Posterior vena cava (tissue), 2 donors: ENCODE measurements at regions not wholly inside any gene's neighbourhood (a gene's known extent, or its start where the extent isn't known, plus 50 kb on each side); places are given as distances from the start of the nearest gene placed in this dataset.

ENCODE experiments used
- DNase-seq: peaks from one replicate; pipeline ENCODE4 v3.0.0-alpha.2; 2020; ENCODE audit warnings: low spot score
- intact Hi-C, 2 donors: fragments of 100-400 bp; cut with DNase I; formaldehyde crosslinking; loops; one replicate each; pipeline versions ENCODE4 v1.14.1 to v1.14.2; 2022 to 2023
- donor health status: DM: yes; HTN: yes; CAD: no.
- donor health status: DM: yes; HTN: yes; CAD: no.

GRCh38 chr14:39884091-39884490 lies 451.9 kb upstream of the FBXO33 start:
- DNase-seq = no peak
- intact Hi-C loops = no loop called here

- intact Hi-C loops = no loop called here
- DNase-seq = no peak
Observed at GRCh38 chr14:39880965-39881364, 448.7 kb upstream of the FBXO33 start.

- no peak for DNase-seq
- intact Hi-C loops = no loop called here
Observed at GRCh38 chr14:39880106-39880695, 448.0 kb upstream of the FBXO33 start.

GRCh38 chr14:39877577-39878190 lies 445.5 kb upstream of the FBXO33 start:
- intact Hi-C loops = no loop called here

GRCh38 chr14:39876916-39877315 lies 444.7 kb upstream of the FBXO33 start:
- DNase-seq = no peak

More at GRCh38 chr14:39877577-39878190, 445.5 kb upstream of the FBXO33 start:
- no peak for DNase-seq

GRCh38 chr14:39875028-39875427 lies 442.8 kb upstream of the FBXO33 start:
- intact Hi-C loops = no loop called here
- no peak for DNase-seq

More at GRCh38 chr14:39876916-39877315, 444.7 kb upstream of the FBXO33 start:
- intact Hi-C loops = no loop called here

- no peak for DNase-seq
Observed at GRCh38 chr14:39873791-39874190, 441.6 kb upstream of the FBXO33 start.

GRCh38 chr14:39868949-39869348 lies 436.7 kb upstream of the FBXO33 start:
- DNase-seq = no peak
- intact Hi-C loops = no loop called here

More at GRCh38 chr14:39873791-39874190, 441.6 kb upstream of the FBXO33 start:
- intact Hi-C loops = no loop called here

- DNase-seq = no peak
- intact Hi-C loops = no loop called here
Observed at GRCh38 chr14:39868251-39868650, 436.0 kb upstream of the FBXO33 start.

- intact Hi-C loops = no loop called here
- DNase-seq = no peak
Observed at GRCh38 chr14:39863441-39863840, 431.2 kb upstream of the FBXO33 start.

- intact Hi-C loops = no loop called here
- DNase-seq = no peak
Observed at GRCh38 chr14:39861696-39862095, 429.5 kb upstream of the FBXO33 start.

GRCh38 chr14:39861229-39861600 lies 429.0 kb upstream of the FBXO33 start:
- intact Hi-C loops = no loop called here
- no peak for DNase-seq

- intact Hi-C loops = no loop called here
- no peak for DNase-seq
Observed at GRCh38 chr14:39860596-39861228, 428.5 kb upstream of the FBXO33 start.

GRCh38 chr14:39859314-39859713 lies 427.1 kb upstream of the FBXO33 start:
- intact Hi-C loops = no loop called here
- DNase-seq = no peak

GRCh38 chr14:39857376-39858055 lies 425.3 kb upstream of the FBXO33 start:
- DNase-seq = no peak
- intact Hi-C loops = no loop called here

- DNase-seq = no peak
- intact Hi-C loops = no loop called here
Observed at GRCh38 chr14:39853441-39853840, 421.2 kb upstream of the FBXO33 start.

- no peak for DNase-seq
- intact Hi-C loops = no loop called here
Observed at GRCh38 chr14:39851202-39851601, 419.0 kb upstream of the FBXO33 start.

- no peak for DNase-seq
- intact Hi-C loops = no loop called here
Observed at GRCh38 chr14:39847852-39848251, 415.6 kb upstream of the FBXO33 start.

- intact Hi-C loops = no loop called here
Observed at GRCh38 chr14:39847194-39847593, 415.0 kb upstream of the FBXO33 start.

GRCh38 chr14:39843881-39844280 lies 411.6 kb upstream of the FBXO33 start:
- intact Hi-C loops = no loop called here
- no peak for DNase-seq

More at GRCh38 chr14:39847194-39847593, 415.0 kb upstream of the FBXO33 start:
- no peak for DNase-seq
